ENCODE measurements at regions not wholly inside any gene's neighbourhood (a gene's known extent, or its start where the extent isn't known, plus 50 kb on each side); places are given as distances from the start of the nearest gene placed in this dataset.

- no peak overlapping the region for H3K4me3 Mint-ChIP-seq (ENCODE audit: low read depth)
These were observed 369.4 kb downstream of the SOX2 start for GRCh38 chr3:182081096-182081495.

GRCh38 chr3:182083112-182083511 is 371.4 kb downstream of the SOX2 start:
- no peak for TF ChIP-seq CTCF (IDR thresholded peaks at IDR 0.05; ENCODE audit: unreplicated experiment)
- Mint-ChIP-seq H3K4me1 (ENCODE audit: low read depth) (peaks cover 9% of the 10 kb centered on the region), H3K4me3 (ENCODE audit: low read depth) (no peak overlapping the region), H3K27ac (no peak overlapping the region), H3K36me3 (ENCODE audit: insufficient read depth) (no peaks in the 10 kb centered on the region), H3K9me3 (ENCODE audit: low read depth) (no peaks in the 10 kb centered on the region), H3K27me3 (peaks cover 2% of the 10 kb centered on the region)
- no peak for DNase-seq (ENCODE audit: low spot score, unreplicated experiment)

More at GRCh38 chr3:182081096-182081495, 369.4 kb downstream of the SOX2 start:
- Mint-ChIP-seq H3K4me1 (ENCODE audit: low read depth) (peaks cover 9% of the 10 kb centered on the region), H3K27ac (no peak overlapping the region), H3K27me3 (peaks cover 2% of the 10 kb centered on the region), H3K9me3 (ENCODE audit: low read depth) (peaks cover 3% of the 10 kb centered on the region), H3K36me3 (ENCODE audit: insufficient read depth) (no peaks in the 10 kb centered on the region)
- TF ChIP-seq CTCF (IDR thresholded peaks at IDR 0.05; ENCODE audit: unreplicated experiment): no peak
- no peak for DNase-seq (ENCODE audit: low spot score, unreplicated experiment)

GRCh38 chr3:182092662-182093262 is 381.0 kb downstream of the SOX2 start:
- Mint-ChIP-seq H3K27me3 (no peaks in the 10 kb centered on the region), H3K4me3 (ENCODE audit: low read depth) (no peak overlapping the region), H3K9me3 (ENCODE audit: low read depth) (peaks cover 6% of the 10 kb centered on the region), H3K27ac (no peak overlapping the region), H3K4me1 (ENCODE audit: low read depth) (peaks cover 8% of the 10 kb centered on the region), H3K36me3 (ENCODE audit: insufficient read depth) (no peaks in the 10 kb centered on the region)
- DNase-seq (ENCODE audit: low spot score, unreplicated experiment): no peak
- no peak for TF ChIP-seq CTCF (IDR thresholded peaks at IDR 0.05; ENCODE audit: unreplicated experiment)

GRCh38 chr3:182094321-182094720 is 382.6 kb downstream of the SOX2 start:
- Mint-ChIP-seq H3K27me3 (no peaks in the 10 kb centered on the region), H3K4me1 (ENCODE audit: low read depth) (peaks cover 8% of the 10 kb centered on the region), H3K27ac (no peak overlapping the region), H3K9me3 (ENCODE audit: low read depth) (peaks cover 6% of the 10 kb centered on the region), H3K36me3 (ENCODE audit: insufficient read depth) (no peaks in the 10 kb centered on the region), H3K4me3 (ENCODE audit: low read depth) (no peak overlapping the region)
- no peak for DNase-seq (ENCODE audit: low spot score, unreplicated experiment)
- TF ChIP-seq CTCF (IDR thresholded peaks at IDR 0.05; ENCODE audit: unreplicated experiment): no peak

- Mint-ChIP-seq H3K27me3 (no peaks in the 10 kb centered on the region), H3K27ac (no peak overlapping the region), H3K4me3 (ENCODE audit: low read depth) (no peak overlapping the region), H3K36me3 (ENCODE audit: insufficient read depth) (peaks cover 5% of the 10 kb centered on the region), H3K4me1 (ENCODE audit: low read depth) (no peaks in the 10 kb centered on the region), H3K9me3 (ENCODE audit: low read depth) (peaks cover 13% of the 10 kb centered on the region)
- TF ChIP-seq CTCF (IDR thresholded peaks at IDR 0.05; ENCODE audit: unreplicated experiment): no peak
- DNase-seq (ENCODE audit: low spot score, unreplicated experiment): no peak
These were observed 393.2 kb downstream of the SOX2 start for GRCh38 chr3:182104881-182105280.

Data from progenitor cell of endocrine pancreas (in vitro differentiated cells).